SU-DHL-6 (cell line): ENCODE measurements at regions not wholly inside any gene's neighbourhood (a gene's known extent, or its start where the extent isn't known, plus 50 kb on each side); places are given as distances from the start of the nearest gene placed in this dataset.

ENCODE experiments used
- CTCF ChIP-seq: fragments of 200-600 bp; sonication (generic); IDR thresholded peaks from one replicate; pipeline ENCODE4 v1.5.1; 2017; ENCODE audit warnings: antibody characterized with exemption, mild to moderate bottlenecking, low read length, moderate library complexity; ENCODE audit not compliant: insufficient read depth, poor library complexity, severe bottlenecking
- EZH2phosphoT487 ChIP-seq: fragments of 200-600 bp; sonication (generic), shearing (Covaris generic); conservative IDR thresholded peaks from 2 replicates; pipeline ENCODE4 v1.6.1; 2018; ENCODE audit warnings: mild to moderate bottlenecking, antibody characterized with exemption, low read length, moderate library complexity, mixed read lengths

GRCh38 chr9:26058111-26058895 lies 380.1 kb upstream of the TUSC1 start:
- TF ChIP-seq CTCF (no peak), EZH2phosphoT487 (no peak)
